GM12874 (cell line): ENCODE measurements at regions not wholly inside any gene's neighbourhood (a gene's known extent, or its start where the extent isn't known, plus 50 kb on each side); places are given as distances from the start of the nearest gene placed in this dataset.

Source experiments
- TF ChIP-seq, protein P1 (sequence below): IDR thresholded peaks from 2 replicates; pipeline ENCODE4 v1.5.1; 2011; ENCODE audit warnings: low read depth, mild to moderate bottlenecking, control low read depth, low read length, moderate library complexity; ENCODE audit not compliant: insufficient read depth

DNA sequence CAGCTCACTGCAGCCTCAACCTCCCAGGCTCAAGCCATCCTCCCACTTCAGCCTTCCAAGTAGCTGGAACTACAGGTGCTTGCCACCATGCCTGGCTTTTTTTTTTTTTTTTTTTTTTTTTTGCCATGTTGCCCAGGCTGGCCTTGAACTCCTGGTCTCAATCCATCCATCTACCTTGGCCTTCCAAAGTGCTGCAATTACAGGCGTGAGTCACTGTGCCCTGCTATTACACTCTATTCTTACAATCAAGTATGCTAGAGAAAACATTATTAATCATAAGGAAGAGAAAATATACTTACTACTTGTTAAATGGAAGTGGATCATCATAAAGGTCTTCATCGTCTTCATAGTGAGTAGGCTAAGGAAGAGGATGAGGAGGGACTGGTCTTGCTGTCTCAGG lies 93.3 kb upstream of the DOCK9 start:
- TF ChIP-seq, protein P1, sequence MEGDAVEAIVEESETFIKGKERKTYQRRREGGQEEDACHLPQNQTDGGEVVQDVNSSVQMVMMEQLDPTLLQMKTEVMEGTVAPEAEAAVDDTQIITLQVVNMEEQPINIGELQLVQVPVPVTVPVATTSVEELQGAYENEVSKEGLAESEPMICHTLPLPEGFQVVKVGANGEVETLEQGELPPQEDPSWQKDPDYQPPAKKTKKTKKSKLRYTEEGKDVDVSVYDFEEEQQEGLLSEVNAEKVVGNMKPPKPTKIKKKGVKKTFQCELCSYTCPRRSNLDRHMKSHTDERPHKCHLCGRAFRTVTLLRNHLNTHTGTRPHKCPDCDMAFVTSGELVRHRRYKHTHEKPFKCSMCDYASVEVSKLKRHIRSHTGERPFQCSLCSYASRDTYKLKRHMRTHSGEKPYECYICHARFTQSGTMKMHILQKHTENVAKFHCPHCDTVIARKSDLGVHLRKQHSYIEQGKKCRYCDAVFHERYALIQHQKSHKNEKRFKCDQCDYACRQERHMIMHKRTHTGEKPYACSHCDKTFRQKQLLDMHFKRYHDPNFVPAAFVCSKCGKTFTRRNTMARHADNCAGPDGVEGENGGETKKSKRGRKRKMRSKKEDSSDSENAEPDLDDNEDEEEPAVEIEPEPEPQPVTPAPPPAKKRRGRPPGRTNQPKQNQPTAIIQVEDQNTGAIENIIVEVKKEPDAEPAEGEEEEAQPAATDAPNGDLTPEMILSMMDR, result no peak

DNA sequence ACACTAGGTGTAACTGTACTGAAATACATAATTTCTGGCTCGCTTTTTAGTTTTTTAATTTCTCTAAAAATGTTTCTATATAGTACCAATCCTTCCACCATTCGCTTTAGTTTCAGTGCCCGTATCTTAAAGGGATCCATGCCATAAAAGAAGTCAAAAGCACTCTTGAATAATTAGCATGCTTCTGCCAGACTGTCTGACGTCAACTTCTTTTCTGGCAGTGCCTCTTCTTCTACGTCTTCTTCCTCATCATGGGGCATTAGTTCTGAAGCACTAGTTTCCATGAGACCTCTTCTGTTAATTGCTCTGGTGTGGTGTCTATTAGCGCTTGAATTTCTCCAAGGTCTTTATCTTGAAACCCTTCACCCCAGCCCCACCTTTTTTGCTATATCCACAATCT lies 93.8 kb upstream of the DOCK9 start:
- TF ChIP-seq, protein P1, result no peak

DNA sequence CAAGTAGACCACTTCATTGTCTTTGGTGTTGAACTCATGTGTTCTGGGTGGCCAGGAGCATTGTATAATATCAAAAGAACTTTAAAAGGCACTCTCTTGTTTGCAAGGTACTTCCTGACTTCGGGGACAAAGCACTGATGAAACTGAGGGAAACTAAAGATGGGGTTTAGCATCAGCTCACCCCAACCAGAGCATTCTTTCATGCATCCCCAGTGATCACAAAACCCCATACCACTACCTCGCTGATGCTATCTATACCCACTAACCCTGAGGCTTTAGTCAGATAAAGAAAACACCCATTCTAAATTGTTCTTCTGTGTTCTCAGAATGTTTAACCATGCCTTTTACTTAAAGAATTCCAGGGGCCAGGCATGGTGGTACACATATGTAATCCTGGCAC lies 94.5 kb upstream of the DOCK9 start:
- TF ChIP-seq, protein P1, result no peak

DNA sequence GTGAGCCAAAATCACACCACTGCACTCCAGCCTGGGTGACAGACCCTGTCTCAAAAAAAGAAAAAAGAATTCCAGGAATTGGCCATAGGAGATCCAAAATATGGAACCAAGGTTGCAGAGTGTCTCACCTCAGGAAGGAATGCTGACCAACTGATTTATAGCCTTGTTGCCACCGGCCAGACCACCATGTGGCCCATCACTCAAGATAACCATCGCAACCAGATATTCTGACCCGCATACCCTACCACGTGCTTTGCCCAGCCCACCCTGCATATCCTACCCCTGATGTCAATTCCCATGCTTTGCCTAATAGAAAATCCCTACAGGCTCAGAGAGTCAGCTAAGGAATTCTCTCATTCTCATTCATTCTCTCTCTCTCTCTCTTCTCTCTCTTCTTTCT lies 95.1 kb upstream of the DOCK9 start:
- TF ChIP-seq, protein P1, result no peak

DNA sequence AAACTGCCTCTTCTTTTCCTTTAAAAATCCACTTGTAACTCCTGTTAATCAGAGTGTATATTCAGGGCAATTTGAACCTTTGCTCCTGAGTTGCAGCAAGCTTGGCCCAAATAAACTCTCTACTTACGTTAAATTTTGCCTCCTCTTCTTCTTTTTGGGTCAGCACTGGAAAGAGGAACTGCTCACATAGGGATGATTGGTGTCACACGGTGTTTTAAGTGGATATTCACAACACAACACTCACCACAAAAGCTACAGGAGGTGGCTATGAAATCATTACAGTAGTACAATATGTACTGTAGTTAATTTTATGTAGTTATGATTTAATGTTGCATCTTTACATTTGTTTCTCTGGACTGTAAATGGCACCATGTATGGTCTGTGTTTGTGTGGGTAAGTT lies 96.8 kb upstream of the DOCK9 start:
- TF ChIP-seq, protein P1, result no peak

DNA sequence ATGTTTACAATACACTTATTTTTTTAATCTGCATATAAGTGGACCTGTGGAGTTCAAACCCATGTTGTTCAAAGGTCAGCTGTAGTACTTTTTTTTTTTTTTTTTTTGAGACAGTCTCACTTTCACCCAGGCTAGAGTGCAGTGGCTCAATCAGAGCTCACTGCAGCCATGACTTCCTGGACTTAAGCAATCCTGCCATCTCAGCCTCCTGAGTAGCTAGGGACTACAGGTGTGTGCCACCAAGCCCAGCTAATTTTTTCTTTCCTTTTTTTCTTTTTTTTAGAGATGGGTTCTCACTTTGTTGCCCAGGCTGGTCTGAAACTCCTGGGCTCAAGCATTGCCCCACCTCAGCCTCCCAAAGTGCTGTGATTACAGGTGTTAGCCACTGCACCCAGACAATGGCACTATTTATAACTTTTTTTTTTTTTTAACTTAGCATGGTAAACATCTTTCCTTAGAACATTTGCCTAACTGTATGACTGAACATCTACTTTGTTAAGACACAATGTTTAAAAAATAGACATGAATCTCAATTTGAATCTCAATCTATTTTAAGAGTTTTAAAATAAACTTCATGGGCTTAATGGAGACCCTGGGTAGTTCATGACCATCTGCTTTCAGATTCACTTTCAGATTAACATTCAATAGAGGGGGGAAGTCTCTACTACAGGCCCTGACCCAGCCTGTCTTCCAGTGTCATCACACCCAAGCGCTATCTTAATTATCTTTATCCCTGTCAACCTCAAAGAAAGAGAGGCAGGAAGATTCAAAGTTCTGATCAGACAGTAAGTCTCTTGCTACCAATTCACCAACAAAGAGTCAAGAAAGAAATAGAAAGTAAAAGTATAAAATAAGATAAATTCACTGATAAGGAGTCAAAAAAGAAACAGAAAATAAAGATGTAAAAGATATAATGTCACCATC lies 97.7 kb upstream of the DOCK9 start:
- TF ChIP-seq, protein P1, result no peak

DNA sequence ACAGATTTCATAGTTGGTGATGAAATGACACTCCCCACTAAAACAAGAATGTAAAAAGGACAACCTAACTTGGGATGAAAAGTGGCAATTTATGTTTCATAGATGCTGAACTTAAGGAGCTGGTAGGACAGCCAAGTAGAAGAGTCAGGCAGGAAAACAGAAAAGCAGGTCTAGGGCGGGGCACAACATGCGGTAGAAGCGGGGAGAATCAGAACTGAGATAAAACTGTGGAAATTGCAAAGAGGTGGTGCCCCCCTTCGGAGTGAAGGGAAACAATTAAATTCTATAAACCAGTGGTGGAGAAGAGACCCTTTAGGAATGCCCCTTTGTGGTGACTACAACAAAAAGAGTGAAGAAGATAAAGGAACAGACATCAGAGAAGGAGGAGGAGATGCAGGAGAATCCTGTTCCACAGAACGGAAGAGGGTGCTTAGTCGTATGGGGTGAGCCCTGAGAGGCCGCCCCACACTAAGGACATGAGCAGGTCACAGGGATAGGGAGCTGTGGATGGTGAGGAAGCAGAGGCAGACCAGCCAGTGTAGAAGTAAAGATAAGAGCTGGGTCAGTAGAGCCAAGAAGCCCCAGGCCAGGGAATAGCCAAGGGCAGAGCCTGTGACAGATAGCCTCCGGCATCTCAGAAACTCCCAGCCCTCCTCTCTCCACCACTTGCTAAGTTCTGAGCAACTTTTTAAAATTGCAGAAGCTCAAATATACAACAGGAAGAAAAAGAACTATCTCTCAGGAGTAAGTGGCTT lies 100.3 kb upstream of the DOCK9 start:
- TF ChIP-seq, protein P1, result no peak
